ENCODE measurements at regions not wholly inside any gene's neighbourhood (a gene's known extent, or its start where the extent isn't known, plus 50 kb on each side); places are given as distances from the start of the nearest gene placed in this dataset.
"Not testable (repeated sequence)": the region's sequence is repeated elsewhere in the genome, so short reads cannot be mapped to it uniquely, and the experiment has no call there.

DNA sequence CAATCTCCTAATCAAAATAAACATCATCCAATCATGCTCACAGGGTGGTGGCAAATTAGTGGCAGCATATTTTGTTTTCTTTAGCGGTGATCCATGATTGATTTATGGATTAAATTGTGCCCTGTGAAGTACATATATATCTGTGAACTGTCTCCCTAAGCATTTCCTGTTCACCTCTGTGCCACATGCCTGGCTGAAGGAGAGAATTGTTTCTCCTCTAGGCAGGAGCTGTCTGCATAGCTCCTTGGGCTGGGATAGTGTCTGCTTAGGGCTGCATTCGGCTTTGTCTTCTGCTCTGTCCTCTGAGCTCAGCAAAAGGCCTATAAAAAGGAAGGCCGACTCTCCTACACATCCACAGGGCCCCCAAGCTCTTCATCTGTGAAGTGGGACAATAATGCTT is 246.4 kb downstream of the BCL2L11 start:
- H2BK20ac ChIP-seq (ENCODE audit: low read depth, low read length, poor library complexity, severe bottlenecking); H3K27ac Mint-ChIP-seq; H3T11ph ChIP-seq (ENCODE audit: low read length): not testable (repeated sequence)

DNA sequence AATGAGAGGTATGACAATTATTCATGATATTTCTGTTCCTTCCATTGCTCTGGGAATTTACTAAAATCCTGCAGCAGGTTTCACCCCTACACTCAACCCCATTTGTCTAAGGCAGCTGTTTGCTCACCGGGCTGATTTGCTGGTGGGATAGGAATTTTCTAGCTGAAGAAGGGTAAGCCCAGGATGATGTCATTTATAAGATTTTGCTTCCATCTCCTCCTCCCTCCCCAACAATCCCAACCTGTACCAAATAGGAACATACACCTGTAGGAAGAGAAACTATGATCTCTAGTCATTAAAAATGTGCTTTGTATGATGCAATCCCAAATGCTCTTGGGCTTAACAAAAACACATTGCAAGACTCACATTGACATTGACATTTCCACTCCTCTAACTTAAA is 247.2 kb downstream of the BCL2L11 start:
- H3K9ac ChIP-seq (ENCODE audit: extremely low read depth, insufficient read length, low read length); H3K9me3 ChIP-seq (ENCODE audit: control insufficient read depth, low read depth, low read length); H2AFZ ChIP-seq (ENCODE audit: low read length); H3K23me2 ChIP-seq (ENCODE audit: insufficient read length, low read depth, low read length, poor library complexity, severe bottlenecking); H2BK5ac ChIP-seq (ENCODE audit: insufficient read length, low read length); H3K4me1 Mint-ChIP-seq; DNase-seq; H3K79me1 ChIP-seq (ENCODE audit: insufficient read depth, low read depth, low read length, poor library complexity, severe bottlenecking); H2AK5ac ChIP-seq (ENCODE audit: insufficient read length, low read length); H3K27ac Mint-ChIP-seq; H3K4me3 Mint-ChIP-seq; H2BK15ac ChIP-seq (ENCODE audit: low read depth, low read length); H3T11ph ChIP-seq (ENCODE audit: low read length); H3K18ac ChIP-seq (ENCODE audit: insufficient read length, low read depth, low read length); H3K27me3 ChIP-seq (ENCODE audit: insufficient read depth, low read length); H3K36me3 Mint-ChIP-seq (ENCODE audit: insufficient read depth in 1 of 3, low read depth in 3 of 3); H3K4ac ChIP-seq (ENCODE audit: low read depth, low read length); H3K23ac ChIP-seq (ENCODE audit: insufficient read length, low read depth, low read length); H3K56ac ChIP-seq (ENCODE audit: insufficient read length, low read depth, low read length); H3K27ac ChIP-seq (ENCODE audit: insufficient read length, low read depth, low read length); H3K27me3 Mint-ChIP-seq (ENCODE audit: low read depth); H4K20me1 ChIP-seq (ENCODE audit: control insufficient read depth, insufficient read depth, insufficient read length); H3K14ac ChIP-seq (ENCODE audit: insufficient read depth, low read length); H2BK20ac ChIP-seq (ENCODE audit: low read depth, low read length, poor library complexity, severe bottlenecking); H3K79me2 ChIP-seq (ENCODE audit: insufficient read depth, low read length); H3K4me2 ChIP-seq (ENCODE audit: insufficient read depth, insufficient read length, low read length); H3K9me3 Mint-ChIP-seq; H4K91ac ChIP-seq (ENCODE audit: insufficient read length, low read depth, low read length); H4K5ac ChIP-seq (ENCODE audit: insufficient read length, low read depth, low read length); H2BK120ac ChIP-seq (ENCODE audit: low read depth, low read length, poor library complexity, severe bottlenecking); H3K4me1 ChIP-seq (ENCODE audit: insufficient read depth, low read length); H2BK12ac ChIP-seq (ENCODE audit: insufficient read length, low read depth, low read length); H4K8ac ChIP-seq (replicated peaks; ENCODE audit: insufficient read length, low read depth, low read length): not testable (repeated sequence)
- no CpG with 5 or more reads among the region's 1 CpG for WGBS (ENCODE audit: extremely low coverage, insufficient read length, low lambda C conversion rate)

More for the DNA sequence above, 246.4 kb downstream of the BCL2L11 start:
- H3K27me3 ChIP-seq (ENCODE audit: insufficient read depth, low read length); H4K20me1 ChIP-seq (ENCODE audit: control insufficient read depth, insufficient read depth, insufficient read length); H3K23me2 ChIP-seq (ENCODE audit: insufficient read length, low read depth, low read length, poor library complexity, severe bottlenecking); H3K56ac ChIP-seq (ENCODE audit: insufficient read length, low read depth, low read length); H3K36me3 Mint-ChIP-seq (ENCODE audit: insufficient read depth in 1 of 3, low read depth in 3 of 3); H3K9me3 ChIP-seq (ENCODE audit: control insufficient read depth, low read depth, low read length); H3K4me2 ChIP-seq (ENCODE audit: insufficient read depth, insufficient read length, low read length); H4K5ac ChIP-seq (ENCODE audit: insufficient read length, low read depth, low read length); H2BK15ac ChIP-seq (ENCODE audit: low read depth, low read length); H3K4ac ChIP-seq (ENCODE audit: low read depth, low read length); H3K4me1 ChIP-seq (ENCODE audit: insufficient read depth, low read length); H3K79me1 ChIP-seq (ENCODE audit: insufficient read depth, low read depth, low read length, poor library complexity, severe bottlenecking); H2BK12ac ChIP-seq (ENCODE audit: insufficient read length, low read depth, low read length); H4K8ac ChIP-seq (replicated peaks; ENCODE audit: insufficient read length, low read depth, low read length); H3K23ac ChIP-seq (ENCODE audit: insufficient read length, low read depth, low read length); DNase-seq; H2BK5ac ChIP-seq (ENCODE audit: insufficient read length, low read length); H3K18ac ChIP-seq (ENCODE audit: insufficient read length, low read depth, low read length); H3K4me3 Mint-ChIP-seq; H3K4me1 Mint-ChIP-seq; H2BK120ac ChIP-seq (ENCODE audit: low read depth, low read length, poor library complexity, severe bottlenecking); H3K14ac ChIP-seq (ENCODE audit: insufficient read depth, low read length); H2AFZ ChIP-seq (ENCODE audit: low read length); H3K9me3 Mint-ChIP-seq; H3K79me2 ChIP-seq (ENCODE audit: insufficient read depth, low read length); H2AK5ac ChIP-seq (ENCODE audit: insufficient read length, low read length); H4K91ac ChIP-seq (ENCODE audit: insufficient read length, low read depth, low read length); H3K27ac ChIP-seq (ENCODE audit: insufficient read length, low read depth, low read length); H3K27me3 Mint-ChIP-seq (ENCODE audit: low read depth); H3K9ac ChIP-seq (ENCODE audit: extremely low read depth, insufficient read length, low read length): not testable (repeated sequence)
- WGBS (ENCODE audit: extremely low coverage, insufficient read length, low lambda C conversion rate) = no CpG with 5 or more reads among the region's 3 CpGs

Data from H9 (cell line).